OCI-LY7 (cell line): ENCODE measurements at regions not wholly inside any gene's neighbourhood (a gene's known extent, or its start where the extent isn't known, plus 50 kb on each side); places are given as distances from the start of the nearest gene placed in this dataset.

Source experiments
- BruUV-seq: library from RNA; stranded (reverse); fragments of 400-500 nt; replicated peaks from 2 replicates; lab custom pipeline; 2021; lab: Mats Ljungman, UMichigan
- CTCF ChIA-PET: fragments of 300-600 bp; sonication (Branson Sonifier 250); formaldehyde crosslinking; loops from one replicate; lab custom pipeline; 2022; ENCODE audit warnings: antibody characterized with exemption; ENCODE audit not compliant: unreplicated experiment; lab: Charles Lee
- POLR2A ChIA-PET: fragments of 300-600 bp; sonication (Branson Sonifier 250); formaldehyde crosslinking; loops from one replicate; lab custom pipeline; 2022; ENCODE audit warnings: antibody characterized with exemption; lab: Charles Lee
- DNase-seq: peaks from one replicate; pipeline ENCODE4 v3.0.0-alpha.2; 2015; ENCODE audit warnings: low spot score
- H2AFZ ChIP-seq: fragments of 200-600 bp; sonication (generic), shearing (Covaris generic); 2 replicates; pipeline ENCODE4 v1.6.1; 2014; ENCODE audit warnings: mild to moderate bottlenecking, antibody characterized with exemption, low read length, moderate library complexity
- H3K27ac ChIP-seq: fragments of 200-600 bp; sonication (generic); 2 replicates; pipeline ENCODE4 v1.5.1; 2014; ENCODE audit warnings: mixed run types, low read depth, mild to moderate bottlenecking, moderate library complexity, low read length, inconsistent platforms; ENCODE audit not compliant: poor library complexity, severe bottlenecking
- H3K36me3 ChIP-seq: fragments of 200-600 bp; sonication (generic); 2 replicates; pipeline ENCODE4 v1.6.1; 2014; ENCODE audit warnings: mild to moderate bottlenecking, antibody characterized with exemption, low read length, moderate library complexity, mixed read lengths; ENCODE audit not compliant: insufficient read depth
- H3K4me1 ChIP-seq: fragments of 200-600 bp; sonication (generic); 2 replicates; pipeline ENCODE4 v1.5.1; 2014; ENCODE audit warnings: mild to moderate bottlenecking, low read length; ENCODE audit not compliant: insufficient read depth, poor library complexity, severe bottlenecking
- H3K4me2 ChIP-seq: fragments of 200-600 bp; sonication (generic); 2 replicates; pipeline ENCODE4 v1.6.1; 2014; ENCODE audit warnings: mild to moderate bottlenecking, low read length
- H3K4me3 ChIP-seq: fragments of 200-600 bp; sonication (generic); 2 replicates; pipeline ENCODE4 v1.5.1; 2014; ENCODE audit warnings: mild to moderate bottlenecking, low read depth, low read length; ENCODE audit not compliant: poor library complexity, severe bottlenecking
- H3K79me2 ChIP-seq: fragments of 200-600 bp; sonication (generic); 2 replicates; pipeline ENCODE4 v1.6.1; 2016; ENCODE audit warnings: low read depth, mild to moderate bottlenecking, low read length, moderate library complexity, mixed read lengths; ENCODE audit not compliant: insufficient read depth
- H3K9me2 ChIP-seq: fragments of 200-600 bp; sonication (generic); 2 replicates; pipeline ENCODE4 v1.6.1; 2016; ENCODE audit warnings: mild to moderate bottlenecking, low read length, mixed read lengths; ENCODE audit not compliant: insufficient read depth
- H3K9me3 ChIP-seq: fragments of 200-600 bp; sonication (generic); 2 replicates; pipeline ENCODE4 v1.6.1; 2014; ENCODE audit warnings: mild to moderate bottlenecking, mixed run types, low read length, mixed read lengths
- H4K20me1 ChIP-seq: fragments of 200-600 bp; sonication (generic); 2 replicates; pipeline ENCODE4 v1.6.1; 2014; ENCODE audit warnings: mild to moderate bottlenecking, antibody characterized with exemption, low read length, moderate library complexity, mixed read lengths; ENCODE audit not compliant: insufficient read depth
- CTCF ChIP-seq: fragments of 200-600 bp; sonication (generic); conservative IDR thresholded peaks from 2 replicates; pipeline ENCODE4 v1.5.1; 2014; ENCODE audit warnings: mild to moderate bottlenecking, antibody characterized with exemption, low read length, moderate library complexity, mixed read lengths
- EZH2phosphoT487 ChIP-seq: fragments of 200-600 bp; sonication (generic); IDR thresholded peaks from 2 replicates; pipeline ENCODE4 v1.6.1; 2018; ENCODE audit warnings: low read depth, borderline replicate concordance, mild to moderate bottlenecking, mixed run types, antibody characterized with exemption, low read length, moderate library complexity, mixed read lengths
- intact Hi-C: fragments of 100-400 bp; cut with micrococcal nuclease; formaldehyde crosslinking; loops from one replicate; pipeline ENCODE4 v1.10.0; 2022; ENCODE audit not compliant: unreplicated experiment

- H2AFZ ChIP-seq = no peak overlapping the region
- intact Hi-C loops = no loop called here
- no peak overlapping the region for H3K27ac ChIP-seq
- no peak overlapping the region for H3K4me3 ChIP-seq
- H3K4me2 ChIP-seq = no peak overlapping the region
- ChIA-PET POLR2A (no interaction called here), CTCF (no interaction called here)
- no TSS peak for BruUV-seq
- H4K20me1 ChIP-seq = no peaks in the 10 kb centered on the region
- no peak for TF ChIP-seq EZH2phosphoT487
- no peak for TF ChIP-seq CTCF
- no peaks in the 10 kb centered on the region for H3K4me1 ChIP-seq
- DNase-seq = no peak
- H3K79me2 ChIP-seq = no peaks in the 10 kb centered on the region
- no peaks in the 10 kb centered on the region for H3K36me3 ChIP-seq
- H3K9me2 ChIP-seq = no peaks in the 10 kb centered on the region
- no peaks in the 10 kb centered on the region for H3K9me3 ChIP-seq
Measured at GRCh38 chr4:174080361-174080760, 203.1 kb downstream of the FBXO8 start.

- Histone ChIP-seq H4K20me1 (no peaks in the 10 kb centered on the region), H3K79me2 (no peaks in the 10 kb centered on the region), H3K36me3 (no peaks in the 10 kb centered on the region), H3K9me3 (no peaks in the 10 kb centered on the region), H3K4me3 (no peak overlapping the region), H3K27ac (no peak overlapping the region), H3K4me1 (no peaks in the 10 kb centered on the region), H3K9me2 (no peaks in the 10 kb centered on the region), H3K4me2 (no peak overlapping the region), H2AFZ (no peak overlapping the region)
- CTCF ChIA-PET = no interaction called here
- TF ChIP-seq EZH2phosphoT487 = no peak
- no peak for TF ChIP-seq CTCF
- no peak for DNase-seq
- no TSS peak for BruUV-seq
- intact Hi-C loops = no loop called here
- POLR2A ChIA-PET = no interaction called here
Measured at GRCh38 chr4:174071595-174071994, 211.9 kb downstream of the FBXO8 start.

- H3K79me2 ChIP-seq = no peaks in the 10 kb centered on the region
- H3K9me2 ChIP-seq = no peaks in the 10 kb centered on the region
- CTCF ChIA-PET = no interaction called here
- no peak overlapping the region for H2AFZ ChIP-seq
- no peaks in the 10 kb centered on the region for H4K20me1 ChIP-seq
- H3K36me3 ChIP-seq = no peaks in the 10 kb centered on the region
- TF ChIP-seq EZH2phosphoT487 = no peak
- TF ChIP-seq CTCF = no peak
- H3K4me2 ChIP-seq = no peak overlapping the region
- no peaks in the 10 kb centered on the region for H3K9me3 ChIP-seq
- H3K4me3 ChIP-seq = no peak overlapping the region
- no TSS peak for BruUV-seq
- no peak for DNase-seq
- POLR2A ChIA-PET = no interaction called here
- H3K27ac ChIP-seq = no peak overlapping the region
- intact Hi-C loops = no loop called here
- no peaks in the 10 kb centered on the region for H3K4me1 ChIP-seq
Measured at GRCh38 chr4:174069848-174070330, 213.6 kb downstream of the FBXO8 start.
